ENCODE measurements at regions not wholly inside any gene's neighbourhood (a gene's known extent, or its start where the extent isn't known, plus 50 kb on each side); places are given as distances from the start of the nearest gene placed in this dataset.

DNA sequence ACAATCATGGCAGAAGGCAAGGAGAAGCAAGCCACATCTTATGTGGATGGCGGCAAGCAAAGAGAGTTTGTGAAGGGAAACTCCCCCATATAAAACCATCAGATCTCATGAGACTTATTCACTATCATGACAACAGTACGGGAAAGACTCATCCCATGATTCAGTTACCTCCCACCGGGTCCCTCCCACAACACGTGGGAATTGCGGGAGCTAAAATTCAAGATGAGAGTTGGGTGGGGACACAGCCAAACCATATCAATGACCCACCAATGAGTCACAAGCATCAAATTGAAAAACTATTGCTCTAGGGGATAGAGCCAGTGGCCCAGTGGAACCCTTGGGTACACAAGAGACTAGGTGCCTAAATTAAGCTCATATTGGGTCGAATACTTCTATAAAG is 157.4 kb downstream of the FBXO15 start:
- Mint-ChIP-seq H3K4me1 (no peaks in the 10 kb centered on the region), H3K27me3 (no peaks in the 10 kb centered on the region), H3K36me3 (peaks cover 0 to 2% (median 0%) of the 10 kb centered on the region in 3 donors), H3K27ac (no peak overlapping the region), H3K4me3 (no peak overlapping the region), H3K9me3 (peaks cover 3 to 5% (median 4%) of the 10 kb centered on the region in 5 donors)
- H3K27ac ChIP-seq (ENCODE audit: low read depth, low read length), result no peak overlapping the region
- no peaks in the 10 kb centered on the region for H3K9me3 ChIP-seq (ENCODE audit: low read length)
- H3K27me3 ChIP-seq (ENCODE audit: insufficient read depth, low read length, poor library complexity, severe bottlenecking), result no peaks in the 10 kb centered on the region
- H3K36me3 ChIP-seq (ENCODE audit: insufficient read depth, low read length), result no peaks in the 10 kb centered on the region
- no peaks in the 10 kb centered on the region for H3K4me1 ChIP-seq (ENCODE audit: insufficient read depth, low read length)
- H3K4me3 ChIP-seq (ENCODE audit: low read length), result no peak overlapping the region
- POLR2A ChIA-PET, result no interaction called here
- CTCF ChIA-PET, result no interaction called here
- DNase-seq, result no peak

DNA sequence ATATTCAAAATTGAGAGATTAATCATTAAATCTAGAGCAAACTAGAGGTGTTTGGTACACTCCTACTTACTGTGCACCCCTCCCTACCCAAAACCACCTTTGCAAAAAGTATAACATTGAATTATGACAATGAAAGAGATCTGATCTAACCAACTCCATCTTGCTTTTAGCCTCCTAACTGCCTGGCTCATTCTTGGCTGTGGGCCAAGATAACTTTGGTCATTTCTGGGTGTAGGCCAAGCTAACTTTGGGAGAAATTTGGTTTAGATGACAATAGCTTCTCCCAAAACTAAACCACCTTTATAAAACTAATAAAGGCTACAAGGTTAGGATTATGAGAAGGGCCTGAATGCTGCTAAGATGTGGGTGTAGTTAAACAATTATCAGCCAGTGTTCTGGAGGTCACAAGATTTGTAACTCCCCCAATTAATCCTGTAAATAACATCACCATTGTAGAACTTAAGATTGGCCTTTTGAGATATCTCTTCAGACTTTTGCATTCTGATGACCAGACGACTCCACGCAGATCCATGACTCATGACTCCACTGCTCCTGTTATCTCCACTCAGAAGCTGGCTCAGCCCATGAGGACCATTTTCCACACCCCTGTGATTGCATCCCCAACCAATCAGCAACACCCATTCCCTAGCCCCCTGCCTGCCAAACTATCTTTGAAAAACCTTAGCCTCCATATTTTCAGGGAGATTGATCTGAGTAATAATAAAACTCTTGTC is 160.2 kb downstream of the FBXO15 start:
- CTCF ChIA-PET, result no interaction called here
- no peak overlapping the region for H3K4me3 Mint-ChIP-seq
- H3K4me1 Mint-ChIP-seq, result no peaks in the 10 kb centered on the region

DNA sequence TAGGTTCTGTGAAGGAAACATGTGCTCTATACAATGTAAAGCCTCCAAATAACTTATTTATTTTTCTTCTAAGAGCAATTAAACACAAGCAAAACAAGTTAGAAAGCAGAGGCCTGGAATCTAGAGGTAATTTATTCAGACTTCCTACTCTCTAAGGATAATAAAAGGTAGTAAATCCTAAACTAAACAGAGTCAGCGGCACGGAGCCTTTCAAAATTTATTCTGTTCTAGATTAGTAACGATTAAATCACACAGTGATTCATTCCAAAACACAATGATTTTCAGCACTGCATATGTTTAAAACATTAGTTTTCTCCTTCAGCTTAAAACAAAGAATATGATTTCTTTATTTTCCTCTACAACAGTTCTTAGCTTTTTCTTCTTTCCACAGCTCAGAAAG is 160.9 kb downstream of the FBXO15 start:
- H3K36me3 Mint-ChIP-seq, result peaks cover 0 to 2% (median 0%) of the 10 kb centered on the region in 3 donors
- no peak overlapping the region for H3K4me3 Mint-ChIP-seq
- Histone ChIP-seq H3K4me3 (ENCODE audit: low read length) (no peak overlapping the region), H3K27ac (ENCODE audit: low read depth, low read length) (no peak overlapping the region), H3K27me3 (ENCODE audit: insufficient read depth, low read length, poor library complexity, severe bottlenecking) (no peaks in the 10 kb centered on the region), H3K4me1 (ENCODE audit: insufficient read depth, low read length) (no peaks in the 10 kb centered on the region), H3K36me3 (ENCODE audit: insufficient read depth, low read length) (no peaks in the 10 kb centered on the region), H3K9me3 (ENCODE audit: low read length) (no peaks in the 10 kb centered on the region)
- no peak for DNase-seq
- no peaks in the 10 kb centered on the region for H3K27me3 Mint-ChIP-seq
- H3K4me1 Mint-ChIP-seq, result no peaks in the 10 kb centered on the region
- no peak overlapping the region for H3K27ac Mint-ChIP-seq
- peaks cover 3 to 5% (median 4%) of the 10 kb centered on the region in 5 donors for H3K9me3 Mint-ChIP-seq
- ChIA-PET POLR2A (no interaction called here), CTCF (no interaction called here)

More for the DNA sequence above, 160.2 kb downstream of the FBXO15 start:
- Mint-ChIP-seq H3K36me3 (peaks cover 0 to 2% (median 0%) of the 10 kb centered on the region in 3 donors), H3K9me3 (peaks cover 3 to 5% (median 4%) of the 10 kb centered on the region in 5 donors), H3K27me3 (no peaks in the 10 kb centered on the region), H3K27ac (peak overlapping the region in 3 of 8 donors; percentile 4 to 47 (median 38))
- no peaks in the 10 kb centered on the region for H3K9me3 ChIP-seq (ENCODE audit: low read length)
- no peaks in the 10 kb centered on the region for H3K36me3 ChIP-seq (ENCODE audit: insufficient read depth, low read length)
- DNase-seq, result no peak
- H3K27ac ChIP-seq (ENCODE audit: low read depth, low read length), result no peak overlapping the region
- no peak overlapping the region for H3K4me3 ChIP-seq (ENCODE audit: low read length)
- H3K27me3 ChIP-seq (ENCODE audit: insufficient read depth, low read length, poor library complexity, severe bottlenecking), result no peaks in the 10 kb centered on the region
- no peaks in the 10 kb centered on the region for H3K4me1 ChIP-seq (ENCODE audit: insufficient read depth, low read length)
- POLR2A ChIA-PET, result no interaction called here

DNA sequence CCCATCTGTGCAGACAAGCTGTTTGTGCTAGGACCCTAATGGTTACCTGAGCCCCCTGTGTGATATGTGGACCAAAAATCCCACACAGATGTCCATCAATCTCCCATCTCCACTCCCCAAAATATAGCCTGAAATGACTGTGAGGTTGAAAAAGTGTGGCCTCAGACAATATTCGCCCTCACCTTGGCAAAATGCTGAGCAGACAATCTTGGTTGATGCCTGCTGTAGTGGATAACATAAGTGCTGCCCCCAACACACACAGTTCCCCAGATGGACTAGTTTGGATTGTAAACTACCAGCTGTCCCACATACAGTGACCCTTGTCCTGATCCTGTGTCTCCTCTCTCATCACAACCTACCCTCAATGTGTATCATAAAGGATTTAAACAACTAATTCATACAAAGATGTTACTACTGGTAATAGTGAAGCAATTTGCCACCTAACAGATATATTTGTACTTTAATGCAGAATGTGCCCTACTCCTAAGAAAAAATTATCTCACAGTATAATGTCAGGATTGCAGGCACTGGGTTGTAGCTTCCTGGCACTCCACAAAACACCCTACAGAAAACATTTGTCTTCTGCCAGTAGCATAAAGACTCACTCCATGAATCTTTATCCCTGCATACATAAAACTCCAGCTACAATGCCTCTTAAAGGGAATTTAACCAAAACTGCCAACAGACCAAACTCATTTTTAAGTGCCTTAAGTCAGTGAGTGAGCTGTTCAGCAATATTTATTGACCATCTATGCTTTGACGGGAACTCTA is 161.6 kb downstream of the FBXO15 start:
- no peaks in the 10 kb centered on the region for H3K27me3 Mint-ChIP-seq
- POLR2A ChIA-PET, result no interaction called here
- H3K27ac Mint-ChIP-seq, result no peak overlapping the region
- peaks cover 3 to 5% (median 4%) of the 10 kb centered on the region in 5 donors for H3K9me3 Mint-ChIP-seq
- no peaks in the 10 kb centered on the region for H3K27me3 ChIP-seq (ENCODE audit: insufficient read depth, low read length, poor library complexity, severe bottlenecking)
- peaks cover 0 to 2% (median 0%) of the 10 kb centered on the region in 3 donors for H3K36me3 Mint-ChIP-seq
- no peaks in the 10 kb centered on the region for H3K4me1 ChIP-seq (ENCODE audit: insufficient read depth, low read length)
- no peaks in the 10 kb centered on the region for H3K9me3 ChIP-seq (ENCODE audit: low read length)
- H3K36me3 ChIP-seq (ENCODE audit: insufficient read depth, low read length), result no peaks in the 10 kb centered on the region
- H3K27ac ChIP-seq (ENCODE audit: low read depth, low read length), result no peak overlapping the region
- DNase-seq, result no peak
- CTCF ChIA-PET, result no interaction called here
- no peaks in the 10 kb centered on the region for H3K4me1 Mint-ChIP-seq
- H3K4me3 ChIP-seq (ENCODE audit: low read length), result no peak overlapping the region
- no peak overlapping the region for H3K4me3 Mint-ChIP-seq

DNA sequence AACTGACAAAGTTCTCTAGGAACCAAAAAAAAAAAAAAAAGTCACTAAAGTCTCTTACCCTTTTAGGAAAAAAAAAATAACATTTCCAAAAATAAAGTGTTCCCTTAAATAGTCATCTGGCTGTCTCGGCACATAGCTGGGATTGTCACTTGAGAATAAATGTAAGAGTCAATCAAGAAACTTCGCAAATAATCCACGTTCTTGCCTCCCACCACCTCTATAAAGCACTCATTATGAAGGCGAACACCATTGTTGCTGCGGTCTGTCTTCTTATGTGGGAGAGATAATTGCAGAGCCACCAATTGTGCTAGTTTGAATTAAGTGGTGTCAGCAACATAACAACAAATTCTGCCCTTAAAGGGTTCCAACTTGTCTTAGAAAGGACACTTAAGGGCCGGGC is 163.7 kb downstream of the FBXO15 start:
- no peaks in the 10 kb centered on the region for H3K9me3 ChIP-seq (ENCODE audit: low read length)
- Mint-ChIP-seq H3K9me3 (peaks cover 3 to 6% (median 4%) of the 10 kb centered on the region in 5 donors), H3K36me3 (peaks cover 0 to 2% (median 0%) of the 10 kb centered on the region in 3 donors), H3K4me3 (no peak overlapping the region), H3K27me3 (peaks cover 2 to 4% of the 10 kb centered on the region in 2 donors), H3K27ac (no peak overlapping the region), H3K4me1 (no peaks in the 10 kb centered on the region)
- no peak for DNase-seq
- no peak overlapping the region for H3K27ac ChIP-seq (ENCODE audit: low read depth, low read length)
- H3K27me3 ChIP-seq (ENCODE audit: insufficient read depth, low read length, poor library complexity, severe bottlenecking), result no peaks in the 10 kb centered on the region
- no peaks in the 10 kb centered on the region for H3K36me3 ChIP-seq (ENCODE audit: insufficient read depth, low read length)
- CTCF ChIA-PET, result no interaction called here
- H3K4me1 ChIP-seq (ENCODE audit: insufficient read depth, low read length), result no peaks in the 10 kb centered on the region
- no peak overlapping the region for H3K4me3 ChIP-seq (ENCODE audit: low read length)
- POLR2A ChIA-PET, result no interaction called here

DNA sequence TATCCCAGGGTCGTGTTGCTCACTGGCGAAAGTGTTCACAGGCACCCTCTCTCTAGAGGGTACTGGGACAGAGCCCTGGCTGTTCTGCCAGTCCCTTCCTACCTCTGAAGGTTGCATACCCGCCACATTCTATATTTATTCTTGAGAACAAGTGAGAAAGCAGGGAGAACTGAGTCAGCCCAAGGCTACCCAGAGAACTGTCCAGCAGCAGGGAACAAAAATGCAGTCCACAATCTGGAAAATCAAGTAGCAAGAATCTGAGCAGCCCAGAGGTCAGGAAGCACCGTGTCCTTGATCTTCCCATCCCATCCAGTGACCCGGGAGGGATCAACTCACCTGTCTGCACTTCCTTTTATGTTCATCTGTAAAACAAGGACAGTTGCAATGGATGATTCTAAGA is 164.1 kb downstream of the FBXO15 start:
- no peaks in the 10 kb centered on the region for H3K9me3 ChIP-seq (ENCODE audit: low read length)
- Mint-ChIP-seq H3K4me3 (no peak overlapping the region), H3K4me1 (no peaks in the 10 kb centered on the region), H3K27me3 (peaks cover 4 to 7% of the 10 kb centered on the region in 2 donors), H3K9me3 (peaks cover 3 to 5% (median 4%) of the 10 kb centered on the region in 5 donors), H3K27ac (no peak overlapping the region), H3K36me3 (peaks cover 0 to 2% (median 0%) of the 10 kb centered on the region in 3 donors)
- no peak overlapping the region for H3K27ac ChIP-seq (ENCODE audit: low read depth, low read length)
- no peak overlapping the region for H3K4me3 ChIP-seq (ENCODE audit: low read length)
- POLR2A ChIA-PET, result no interaction called here
- no peak for DNase-seq
- CTCF ChIA-PET, result no interaction called here
- H3K36me3 ChIP-seq (ENCODE audit: insufficient read depth, low read length), result no peaks in the 10 kb centered on the region
- no peaks in the 10 kb centered on the region for H3K4me1 ChIP-seq (ENCODE audit: insufficient read depth, low read length)
- H3K27me3 ChIP-seq (ENCODE audit: insufficient read depth, low read length, poor library complexity, severe bottlenecking), result no peaks in the 10 kb centered on the region

DNA sequence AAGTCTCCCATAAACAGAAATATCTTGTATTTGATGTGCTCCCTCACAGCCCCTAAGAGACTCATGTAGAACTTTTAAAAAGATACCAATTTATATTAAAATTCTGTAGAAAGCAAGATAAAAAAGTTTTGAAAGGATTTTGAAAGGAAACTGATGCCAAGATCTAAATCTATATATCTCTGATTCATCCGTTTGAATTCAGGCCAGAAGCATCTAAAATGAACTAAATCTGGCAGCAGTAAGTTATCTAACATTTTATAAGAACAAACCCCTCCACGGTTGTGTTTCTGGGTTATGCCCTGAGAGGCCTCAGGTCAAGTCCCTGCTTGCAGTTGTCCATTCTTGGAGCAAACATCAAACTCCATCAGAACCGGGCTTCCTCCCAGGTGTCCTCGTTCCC is 165.8 kb downstream of the FBXO15 start:
- Mint-ChIP-seq H3K4me1 (no peaks in the 10 kb centered on the region), H3K27me3 (peaks cover 5 to 9% of the 10 kb centered on the region in 2 donors), H3K36me3 (no peaks in the 10 kb centered on the region), H3K4me3 (no peak overlapping the region), H3K9me3 (peaks cover 0 to 3% (median 0%) of the 10 kb centered on the region in 5 donors), H3K27ac (no peak overlapping the region)
- H3K27me3 ChIP-seq (ENCODE audit: insufficient read depth, low read length, poor library complexity, severe bottlenecking), result no peaks in the 10 kb centered on the region
- H3K27ac ChIP-seq (ENCODE audit: low read depth, low read length), result no peak overlapping the region
- ChIA-PET POLR2A (no interaction called here), CTCF (no interaction called here)
- no peak overlapping the region for H3K4me3 ChIP-seq (ENCODE audit: low read length)
- no peak for DNase-seq
- H3K4me1 ChIP-seq (ENCODE audit: insufficient read depth, low read length), result no peaks in the 10 kb centered on the region
- no peaks in the 10 kb centered on the region for H3K9me3 ChIP-seq (ENCODE audit: low read length)
- H3K36me3 ChIP-seq (ENCODE audit: insufficient read depth, low read length), result no peaks in the 10 kb centered on the region

DNA sequence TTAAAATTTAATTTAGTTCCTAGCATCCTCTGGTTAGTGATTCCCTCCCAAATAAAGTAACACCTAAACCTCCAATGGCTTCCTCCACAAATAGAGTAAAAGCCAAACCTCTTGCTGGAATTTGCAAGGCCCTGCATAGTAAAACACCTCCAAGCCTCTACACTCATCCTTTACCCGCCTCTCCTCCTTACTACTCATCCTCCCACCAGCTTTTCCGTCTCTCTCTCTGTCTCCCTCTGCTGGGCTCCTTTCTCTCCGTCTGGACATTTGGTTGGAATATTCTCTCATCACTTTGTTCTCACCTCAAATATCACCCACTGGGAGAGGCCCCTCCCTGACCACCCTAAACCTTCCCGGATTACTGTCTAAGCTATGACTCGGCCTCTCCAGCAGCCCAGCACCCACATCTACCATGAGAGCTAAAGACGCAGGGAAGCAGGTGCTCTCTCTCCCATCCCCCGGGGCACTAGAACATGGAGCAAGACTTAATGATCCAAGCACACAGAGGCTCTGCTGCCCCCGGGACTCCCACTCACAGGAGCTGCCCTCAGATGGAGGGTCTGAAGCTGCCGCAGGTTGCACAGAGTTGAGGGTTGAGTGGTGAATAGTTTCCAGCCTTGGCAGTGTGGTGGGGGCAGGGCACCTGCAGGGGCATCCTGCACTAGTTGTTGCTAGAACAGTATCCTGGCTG is 167.2 kb downstream of the FBXO15 start:
- H3K36me3 ChIP-seq (ENCODE audit: insufficient read depth, low read length), result no peaks in the 10 kb centered on the region
- Mint-ChIP-seq H3K9me3 (peaks cover 0 to 3% (median 0%) of the 10 kb centered on the region in 5 donors), H3K36me3 (no peaks in the 10 kb centered on the region), H3K4me1 (no peaks in the 10 kb centered on the region), H3K4me3 (no peak overlapping the region), H3K27ac (no peak overlapping the region), H3K27me3 (peaks cover 5 to 9% of the 10 kb centered on the region in 2 donors)
- CTCF ChIA-PET, result no interaction called here
- no peaks in the 10 kb centered on the region for H3K4me1 ChIP-seq (ENCODE audit: insufficient read depth, low read length)
- no peaks in the 10 kb centered on the region for H3K9me3 ChIP-seq (ENCODE audit: low read length)
- POLR2A ChIA-PET, result no interaction called here
- H3K27ac ChIP-seq (ENCODE audit: low read depth, low read length), result no peak overlapping the region
- no peak for DNase-seq
- H3K4me3 ChIP-seq (ENCODE audit: low read length), result no peak overlapping the region
- H3K27me3 ChIP-seq (ENCODE audit: insufficient read depth, low read length, poor library complexity, severe bottlenecking), result no peaks in the 10 kb centered on the region
